ENCODE measurements at regions not wholly inside any gene's neighbourhood (a gene's known extent, or its start where the extent isn't known, plus 50 kb on each side); places are given as distances from the start of the nearest gene placed in this dataset.

- no peak overlapping the region for H3K27ac ChIP-seq
- H3K4me1 ChIP-seq, result no peaks in the 10 kb centered on the region
- H3K27me3 ChIP-seq, result no peaks in the 10 kb centered on the region
- TF ChIP-seq POLR2A (IDR thresholded peaks at IDR 0.05), result no peak
- no peak for TF ChIP-seq CTCF (IDR thresholded peaks at IDR 0.05)
- no peak for DNase-seq
- H3K4me3 ChIP-seq, result no peak overlapping the region
- H3K36me3 ChIP-seq, result no peaks in the 10 kb centered on the region
- H3K9me3 ChIP-seq, result no peaks in the 10 kb centered on the region
Observed at GRCh38 chr9:113781381-113781780, 94.7 kb upstream of the ZNF618 start.

GRCh38 chr9:113781896-113782295, 94.2 kb upstream of the ZNF618 start:
- H3K4me3 ChIP-seq, result no peak overlapping the region
- no peak for DNase-seq
- H3K9me3 ChIP-seq, result no peaks in the 10 kb centered on the region
- H3K36me3 ChIP-seq, result no peaks in the 10 kb centered on the region
- no peak for TF ChIP-seq POLR2A (IDR thresholded peaks at IDR 0.05)
- no peak for TF ChIP-seq CTCF (IDR thresholded peaks at IDR 0.05)
- H3K27ac ChIP-seq, result no peak overlapping the region
- no peaks in the 10 kb centered on the region for H3K4me1 ChIP-seq
- H3K27me3 ChIP-seq, result no peaks in the 10 kb centered on the region

GRCh38 chr9:113783475-113783874, 92.6 kb upstream of the ZNF618 start:
- Histone ChIP-seq H3K4me3 (no peak overlapping the region), H3K9me3 (no peaks in the 10 kb centered on the region), H3K27ac (no peak overlapping the region), H3K4me1 (no peaks in the 10 kb centered on the region), H3K36me3 (no peaks in the 10 kb centered on the region), H3K27me3 (no peaks in the 10 kb centered on the region)
- DNase-seq, result no peak
- no peak for TF ChIP-seq POLR2A (IDR thresholded peaks at IDR 0.05)
- TF ChIP-seq CTCF (IDR thresholded peaks at IDR 0.05), result no peak

GRCh38 chr9:113785334-113785733, 90.8 kb upstream of the ZNF618 start:
- Histone ChIP-seq H3K36me3 (no peaks in the 10 kb centered on the region), H3K27ac (no peak overlapping the region), H3K9me3 (no peaks in the 10 kb centered on the region), H3K27me3 (no peaks in the 10 kb centered on the region), H3K4me1 (no peaks in the 10 kb centered on the region), H3K4me3 (no peak overlapping the region)
- no peak for DNase-seq
- TF ChIP-seq POLR2A (IDR thresholded peaks at IDR 0.05) (no peak), CTCF (IDR thresholded peaks at IDR 0.05) (no peak)

- H3K27me3 ChIP-seq, result no peaks in the 10 kb centered on the region
- TF ChIP-seq POLR2A (IDR thresholded peaks at IDR 0.05) (no peak), CTCF (IDR thresholded peaks at IDR 0.05) (no peak)
- no peaks in the 10 kb centered on the region for H3K9me3 ChIP-seq
- no peak for DNase-seq
- no peak overlapping the region for H3K27ac ChIP-seq
- H3K4me3 ChIP-seq, result no peak overlapping the region
- no peaks in the 10 kb centered on the region for H3K36me3 ChIP-seq
- no peaks in the 10 kb centered on the region for H3K4me1 ChIP-seq
Observed at GRCh38 chr9:113786071-113786470, 90.0 kb upstream of the ZNF618 start.

- H3K9me3 ChIP-seq, result no peaks in the 10 kb centered on the region
- no peak overlapping the region for H3K27ac ChIP-seq
- no peak overlapping the region for H3K4me3 ChIP-seq
- H3K27me3 ChIP-seq, result no peaks in the 10 kb centered on the region
- no peaks in the 10 kb centered on the region for H3K4me1 ChIP-seq
- no peak for TF ChIP-seq CTCF (IDR thresholded peaks at IDR 0.05)
- no peak for TF ChIP-seq POLR2A (IDR thresholded peaks at IDR 0.05)
- DNase-seq, result no peak
- H3K36me3 ChIP-seq, result no peaks in the 10 kb centered on the region
Observed at GRCh38 chr9:113787871-113788270, 88.2 kb upstream of the ZNF618 start.
